ENCODE measurements at regions not wholly inside any gene's neighbourhood (a gene's known extent, or its start where the extent isn't known, plus 50 kb on each side); places are given as distances from the start of the nearest gene placed in this dataset.

GRCh38 chr4:30283336-30283735, 436.8 kb upstream of the PCDH7 start:
- TF ChIP-seq, protein P1, sequence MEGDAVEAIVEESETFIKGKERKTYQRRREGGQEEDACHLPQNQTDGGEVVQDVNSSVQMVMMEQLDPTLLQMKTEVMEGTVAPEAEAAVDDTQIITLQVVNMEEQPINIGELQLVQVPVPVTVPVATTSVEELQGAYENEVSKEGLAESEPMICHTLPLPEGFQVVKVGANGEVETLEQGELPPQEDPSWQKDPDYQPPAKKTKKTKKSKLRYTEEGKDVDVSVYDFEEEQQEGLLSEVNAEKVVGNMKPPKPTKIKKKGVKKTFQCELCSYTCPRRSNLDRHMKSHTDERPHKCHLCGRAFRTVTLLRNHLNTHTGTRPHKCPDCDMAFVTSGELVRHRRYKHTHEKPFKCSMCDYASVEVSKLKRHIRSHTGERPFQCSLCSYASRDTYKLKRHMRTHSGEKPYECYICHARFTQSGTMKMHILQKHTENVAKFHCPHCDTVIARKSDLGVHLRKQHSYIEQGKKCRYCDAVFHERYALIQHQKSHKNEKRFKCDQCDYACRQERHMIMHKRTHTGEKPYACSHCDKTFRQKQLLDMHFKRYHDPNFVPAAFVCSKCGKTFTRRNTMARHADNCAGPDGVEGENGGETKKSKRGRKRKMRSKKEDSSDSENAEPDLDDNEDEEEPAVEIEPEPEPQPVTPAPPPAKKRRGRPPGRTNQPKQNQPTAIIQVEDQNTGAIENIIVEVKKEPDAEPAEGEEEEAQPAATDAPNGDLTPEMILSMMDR (IDR thresholded peaks at IDR 0.05): no peak
- TF ChIP-seq POLR2A (IDR thresholded peaks at IDR 0.05): no peak

All from adrenal gland (tissue), 5 donors.